ENCODE measurements at regions not wholly inside any gene's neighbourhood (a gene's known extent, or its start where the extent isn't known, plus 50 kb on each side); places are given as distances from the start of the nearest gene placed in this dataset.

GRCh38 chr3:102722317-102722716 lies 287.5 kb downstream of the ZPLD1 start:
- TF ChIP-seq, protein P1, sequence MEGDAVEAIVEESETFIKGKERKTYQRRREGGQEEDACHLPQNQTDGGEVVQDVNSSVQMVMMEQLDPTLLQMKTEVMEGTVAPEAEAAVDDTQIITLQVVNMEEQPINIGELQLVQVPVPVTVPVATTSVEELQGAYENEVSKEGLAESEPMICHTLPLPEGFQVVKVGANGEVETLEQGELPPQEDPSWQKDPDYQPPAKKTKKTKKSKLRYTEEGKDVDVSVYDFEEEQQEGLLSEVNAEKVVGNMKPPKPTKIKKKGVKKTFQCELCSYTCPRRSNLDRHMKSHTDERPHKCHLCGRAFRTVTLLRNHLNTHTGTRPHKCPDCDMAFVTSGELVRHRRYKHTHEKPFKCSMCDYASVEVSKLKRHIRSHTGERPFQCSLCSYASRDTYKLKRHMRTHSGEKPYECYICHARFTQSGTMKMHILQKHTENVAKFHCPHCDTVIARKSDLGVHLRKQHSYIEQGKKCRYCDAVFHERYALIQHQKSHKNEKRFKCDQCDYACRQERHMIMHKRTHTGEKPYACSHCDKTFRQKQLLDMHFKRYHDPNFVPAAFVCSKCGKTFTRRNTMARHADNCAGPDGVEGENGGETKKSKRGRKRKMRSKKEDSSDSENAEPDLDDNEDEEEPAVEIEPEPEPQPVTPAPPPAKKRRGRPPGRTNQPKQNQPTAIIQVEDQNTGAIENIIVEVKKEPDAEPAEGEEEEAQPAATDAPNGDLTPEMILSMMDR (IDR thresholded peaks at IDR 0.05) = no peak
- no peak for TF ChIP-seq POLR2A (IDR thresholded peaks at IDR 0.05)
